Activated T-cell treated with anti-CD3 and anti-CD28 coated beads, Interleukin-2, amount 50 U/mL, for 48 hours (primary cell): ENCODE measurements at regions not wholly inside any gene's neighbourhood (a gene's known extent, or its start where the extent isn't known, plus 50 kb on each side); places are given as distances from the start of the nearest gene placed in this dataset.
"Not testable (repeated sequence)": the region's sequence is repeated elsewhere in the genome, so short reads cannot be mapped to it uniquely, and the experiment has no call there.

Experiments used
- DNase-seq, 2 experiments: peaks; one replicate each; pipeline ENCODE4 v3.0.0-alpha.2; 2020

GRCh38 chr15:30845536-30845935 lies 58.2 kb upstream of the FAN1 start:
- not testable (repeated sequence) for DNase-seq
